A172 (cell line): ENCODE measurements at regions not wholly inside any gene's neighbourhood (a gene's known extent, or its start where the extent isn't known, plus 50 kb on each side); places are given as distances from the start of the nearest gene placed in this dataset.
"Not testable (repeated sequence)": the region's sequence is repeated elsewhere in the genome, so short reads cannot be mapped to it uniquely, and the experiment has no call there.

Source experiments
- DNase-seq: peaks from one replicate; pipeline ENCODE4 v3.0.0-alpha.2; 2015; ENCODE audit warnings: low spot score

DNA sequence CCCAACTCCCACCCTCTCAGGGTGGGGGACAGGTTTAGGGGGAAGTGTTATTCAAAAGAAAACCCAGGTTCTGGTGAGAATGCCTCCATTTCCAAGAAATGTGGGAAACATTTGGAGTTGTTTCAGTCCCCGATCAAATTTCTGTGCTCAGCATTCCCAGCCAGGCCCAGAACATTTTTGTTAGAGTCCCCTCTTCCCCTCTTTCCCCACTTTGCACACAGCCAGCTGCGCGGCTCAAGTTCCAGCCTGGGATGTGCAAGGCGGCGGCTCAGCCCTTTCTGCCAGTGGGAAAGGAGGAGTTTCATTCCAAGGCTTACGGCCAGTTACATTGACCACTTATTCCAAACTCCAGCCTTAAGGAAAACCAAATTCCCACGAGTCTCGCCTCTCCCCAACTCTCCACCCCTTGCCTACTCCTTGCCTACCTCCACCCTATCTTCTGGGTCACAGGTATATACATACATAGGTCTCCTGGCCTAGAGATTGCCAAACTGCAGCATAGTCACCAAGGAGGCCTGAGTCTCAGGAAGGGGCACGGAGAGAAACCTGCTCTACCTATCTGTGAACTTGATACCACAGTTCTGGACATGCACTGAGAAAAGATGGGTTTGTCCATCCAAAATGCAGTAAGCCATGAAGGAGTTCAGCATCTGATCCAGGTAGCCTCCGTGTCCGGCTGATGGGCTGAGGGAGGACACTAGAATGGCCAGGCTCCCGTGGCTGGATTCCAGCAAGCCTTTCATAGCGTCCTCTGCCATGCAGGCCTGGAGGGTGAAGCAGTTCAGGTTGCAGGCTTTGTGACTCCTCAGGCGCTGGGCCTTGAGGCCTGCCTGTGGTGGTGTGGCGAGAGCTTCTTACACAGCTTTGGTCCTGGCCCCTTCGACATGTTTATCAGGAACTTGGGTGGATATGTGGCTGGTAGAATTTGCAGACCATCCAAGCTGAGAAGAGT is 154.5 kb downstream of the ZFP36L2 start:
- DNase-seq: no peak

DNA sequence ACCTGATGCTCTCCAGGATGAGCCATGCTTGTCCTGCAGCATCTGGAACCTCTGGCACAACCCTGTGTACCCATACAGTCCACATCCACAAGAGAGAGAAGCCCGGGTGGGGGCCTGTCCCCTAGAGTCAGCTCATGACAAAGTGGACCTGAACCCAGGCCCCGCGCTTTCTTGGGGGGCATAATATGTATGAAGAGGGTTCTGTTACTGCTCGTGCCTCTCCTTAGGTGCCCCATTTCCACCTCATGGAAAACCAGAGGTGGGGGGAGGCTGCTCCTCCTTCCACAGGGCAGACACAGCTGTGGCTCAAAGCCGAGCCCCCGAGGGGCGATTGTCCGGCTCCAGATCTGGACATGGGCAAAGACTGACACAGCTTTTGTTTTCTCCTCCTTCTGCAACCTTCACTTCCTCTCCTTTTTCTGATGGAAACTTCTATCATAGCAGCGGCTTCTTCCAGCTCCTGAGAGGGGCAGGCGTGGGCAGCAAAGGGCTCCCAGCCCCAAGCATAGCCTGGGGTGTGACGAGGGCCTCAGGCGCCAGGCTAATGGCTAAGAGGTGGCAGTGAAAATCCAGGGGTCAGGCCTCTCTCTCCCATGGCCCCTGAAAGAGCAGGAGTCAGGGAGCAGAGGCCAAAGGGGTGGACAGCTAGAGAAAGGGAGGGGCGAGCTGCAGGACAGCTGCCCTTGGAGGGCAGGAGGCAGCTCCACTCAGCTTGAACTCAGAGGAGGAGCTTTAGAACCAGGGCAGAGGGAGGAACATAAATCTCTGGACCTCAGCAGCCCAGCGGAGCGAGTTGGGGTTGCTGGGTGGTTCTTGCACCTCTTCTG is 155.5 kb downstream of the ZFP36L2 start:
- no peak for DNase-seq

DNA sequence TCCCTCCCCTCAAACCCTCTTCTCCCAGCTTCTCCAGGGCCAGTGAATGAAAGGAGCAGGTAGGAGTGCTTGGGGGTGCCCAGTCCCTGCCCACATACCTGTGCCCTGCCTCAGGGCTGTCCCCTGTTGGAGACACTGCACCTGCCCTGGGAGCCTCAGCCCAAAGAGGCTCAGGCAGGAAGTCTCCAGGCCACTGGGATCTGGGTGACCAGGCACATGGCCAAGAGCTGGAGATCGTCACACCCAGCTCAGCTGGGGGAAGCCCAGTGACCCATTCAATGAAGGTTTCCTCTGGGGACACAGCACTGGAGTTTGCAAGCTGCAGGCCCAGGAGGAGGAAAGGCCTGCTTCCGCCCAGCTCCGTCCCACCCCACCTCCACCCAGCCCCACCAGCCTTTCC is 156.4 kb downstream of the ZFP36L2 start:
- peak; percentile 70 for DNase-seq

DNA sequence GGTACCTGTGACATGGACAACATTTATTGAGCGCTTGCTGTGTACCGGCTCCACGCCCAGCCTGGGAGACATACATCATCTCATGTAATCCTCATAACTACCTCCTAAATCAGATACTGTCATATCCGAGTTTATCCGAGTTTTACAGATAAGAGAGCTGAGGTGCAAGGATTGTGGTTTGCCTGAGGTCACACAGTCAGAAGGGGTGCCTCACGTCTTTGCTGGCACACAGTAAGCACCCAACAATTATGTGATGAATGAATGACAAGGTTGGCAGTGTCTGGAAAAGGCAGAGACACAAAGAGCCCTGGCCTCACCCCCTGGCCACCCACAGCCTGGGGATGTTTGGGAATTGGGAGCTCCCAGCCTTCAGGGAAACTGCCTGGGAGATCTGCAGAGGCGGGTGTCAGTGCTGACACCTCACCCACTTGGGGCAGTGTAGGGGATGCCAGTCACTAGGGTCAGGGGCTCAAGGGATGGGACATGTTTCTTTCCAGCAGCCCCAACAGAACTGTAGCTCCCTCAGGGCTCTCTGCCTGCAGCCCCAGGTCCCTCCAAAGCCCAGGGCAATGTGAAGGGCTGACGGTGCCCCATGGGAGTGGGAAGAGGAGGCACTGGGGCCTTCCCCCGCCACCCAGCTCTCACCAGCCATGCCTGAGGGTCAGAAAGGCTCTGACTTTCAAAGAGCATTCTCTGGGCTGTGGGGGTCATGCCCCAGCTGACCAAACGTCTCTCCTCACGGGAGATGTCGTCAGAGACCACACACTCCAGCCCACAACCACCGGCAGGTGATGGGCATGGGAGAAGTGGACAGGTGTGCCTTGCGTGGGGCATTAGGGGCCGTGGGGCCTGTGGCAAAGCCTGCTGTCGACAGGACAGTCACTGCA is 157.5 kb downstream of the ZFP36L2 start:
- peak; percentile 64 for DNase-seq

DNA sequence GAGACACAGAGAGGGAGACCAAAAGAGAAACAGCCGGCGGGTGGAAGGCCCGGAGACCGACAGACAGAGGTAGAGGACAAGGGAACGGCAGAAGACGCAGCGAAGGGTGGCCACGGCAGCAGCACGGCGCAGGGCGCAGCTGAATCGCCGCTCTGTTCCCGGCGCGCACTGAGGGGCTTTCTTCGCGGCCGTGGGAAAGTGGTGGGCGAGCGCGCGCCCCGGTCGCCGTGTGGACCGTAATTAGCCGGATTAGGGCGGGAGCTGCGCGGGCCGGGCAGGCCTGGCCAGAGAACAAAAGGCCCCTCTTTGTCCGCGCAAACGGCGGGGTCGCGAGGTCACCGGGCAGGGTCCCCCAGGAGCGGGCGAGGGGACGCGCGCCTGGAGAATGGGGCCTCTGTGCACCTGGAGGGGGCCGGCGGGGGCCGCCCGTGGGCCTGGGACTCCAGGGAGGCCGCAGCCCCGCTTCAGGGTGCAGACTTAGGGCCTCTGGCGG is 158.3 kb downstream of the ZFP36L2 start:
- no peak for DNase-seq

DNA sequence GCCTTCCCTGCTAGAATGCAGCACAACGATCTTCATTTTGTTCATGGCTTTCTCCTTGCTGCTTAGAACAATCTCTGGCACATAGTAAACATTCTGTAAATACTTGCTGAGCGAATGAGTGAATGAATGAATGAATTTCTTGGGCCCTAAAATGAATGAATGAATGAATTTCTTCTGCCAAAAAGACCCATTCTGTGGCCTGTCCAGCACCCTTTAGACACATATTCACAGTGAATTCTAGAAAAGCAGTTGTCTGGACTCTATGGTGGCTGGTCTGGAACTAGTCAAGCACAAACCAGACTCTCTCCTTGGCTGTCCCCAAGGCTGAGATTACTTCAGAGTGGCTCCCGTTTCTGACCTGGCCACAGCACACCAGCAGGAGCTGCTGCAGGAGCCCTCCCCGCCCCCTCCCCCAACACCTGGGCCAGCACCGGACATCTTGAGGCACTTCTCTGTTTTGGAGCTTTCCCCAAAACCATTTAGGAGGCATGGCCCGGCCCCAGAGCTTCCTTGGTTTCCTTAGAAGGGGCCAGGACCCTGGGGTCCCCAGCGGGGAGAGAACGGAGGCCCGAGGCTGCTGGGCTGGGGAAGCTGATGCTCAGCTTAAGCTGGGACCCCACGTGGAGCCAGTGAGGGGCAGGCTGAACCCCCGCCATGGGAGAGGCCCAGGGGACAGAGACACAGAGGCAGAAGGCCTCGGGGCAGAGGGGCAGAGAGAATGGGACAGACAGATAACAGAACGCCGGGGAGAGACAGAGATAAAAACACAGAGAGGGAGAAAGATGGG is 159.0 kb downstream of the ZFP36L2 start:
- no peak for DNase-seq

DNA sequence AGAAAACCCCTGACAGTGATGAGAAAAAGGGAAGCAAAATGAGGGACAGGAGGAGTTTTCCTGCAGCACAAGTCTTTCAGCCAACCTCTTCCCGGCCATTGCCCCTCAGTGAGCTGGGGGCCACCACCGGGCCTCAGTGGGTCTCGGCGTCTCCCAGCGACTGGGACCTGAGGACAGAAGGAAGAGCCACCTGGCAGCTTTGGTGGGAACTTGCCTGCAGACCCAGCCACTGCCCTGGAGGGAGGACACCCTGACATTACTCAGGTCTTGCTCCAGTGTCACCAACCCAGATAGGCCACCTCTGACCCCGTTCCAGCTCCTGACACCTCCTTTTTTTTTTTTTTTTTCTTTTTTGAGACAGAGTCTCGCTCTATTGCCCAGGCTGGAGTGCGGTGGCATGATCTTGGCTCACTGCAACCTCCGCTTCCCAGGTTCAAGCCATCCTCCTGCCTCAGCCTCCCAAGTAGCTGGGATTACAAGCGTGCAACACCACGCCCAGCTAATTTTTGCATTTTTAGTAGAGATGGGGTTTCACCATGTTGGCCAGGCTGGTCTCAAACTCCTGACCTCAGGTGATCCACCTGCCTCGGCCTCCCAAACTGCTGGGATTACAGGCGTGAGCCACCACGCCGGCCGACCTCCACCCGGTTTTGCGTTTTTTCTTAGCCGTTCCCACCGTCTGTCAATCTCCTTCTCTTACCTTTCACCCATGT is 159.7 kb downstream of the ZFP36L2 start:
- DNase-seq: not testable (repeated sequence)

DNA sequence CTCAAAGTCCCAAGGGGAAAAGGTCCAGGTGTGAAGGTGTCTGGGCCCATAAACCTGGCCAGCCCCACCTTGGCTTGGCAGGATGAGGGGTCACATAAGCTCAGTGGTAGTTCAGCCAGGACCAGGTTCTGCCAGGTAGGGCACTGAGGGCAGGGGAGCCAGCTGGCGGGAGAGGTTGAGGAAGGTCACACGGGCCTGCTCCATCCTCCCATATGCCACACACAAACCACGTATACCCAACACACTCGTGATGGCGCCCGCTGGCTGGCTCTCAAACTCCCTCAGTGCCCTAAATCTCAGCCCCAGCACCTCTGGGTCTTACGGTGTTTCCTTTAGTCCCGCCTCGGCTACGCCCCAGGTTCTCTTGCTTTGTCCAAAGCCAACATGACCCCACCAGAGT is 160.5 kb downstream of the ZFP36L2 start:
- no peak for DNase-seq

DNA sequence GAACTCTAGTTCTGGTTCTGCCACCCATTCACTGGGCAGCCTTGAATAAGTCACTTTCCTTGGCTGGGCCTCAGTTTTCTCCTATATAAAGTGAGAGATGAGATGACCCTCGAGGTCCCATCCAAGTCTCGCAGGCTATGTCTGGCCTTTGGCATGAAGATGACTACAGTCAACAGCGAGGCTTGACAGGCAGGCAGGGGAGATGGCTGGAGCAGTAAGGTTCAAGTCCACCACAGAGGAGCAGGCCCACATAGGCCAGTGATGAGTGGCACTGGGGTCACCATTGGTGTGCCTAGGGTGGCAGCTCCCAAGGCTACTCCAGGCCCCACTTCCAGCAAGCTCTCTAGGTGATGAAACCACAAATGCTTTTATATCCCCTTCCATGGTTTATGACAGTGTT is 161.4 kb downstream of the ZFP36L2 start:
- no peak for DNase-seq

DNA sequence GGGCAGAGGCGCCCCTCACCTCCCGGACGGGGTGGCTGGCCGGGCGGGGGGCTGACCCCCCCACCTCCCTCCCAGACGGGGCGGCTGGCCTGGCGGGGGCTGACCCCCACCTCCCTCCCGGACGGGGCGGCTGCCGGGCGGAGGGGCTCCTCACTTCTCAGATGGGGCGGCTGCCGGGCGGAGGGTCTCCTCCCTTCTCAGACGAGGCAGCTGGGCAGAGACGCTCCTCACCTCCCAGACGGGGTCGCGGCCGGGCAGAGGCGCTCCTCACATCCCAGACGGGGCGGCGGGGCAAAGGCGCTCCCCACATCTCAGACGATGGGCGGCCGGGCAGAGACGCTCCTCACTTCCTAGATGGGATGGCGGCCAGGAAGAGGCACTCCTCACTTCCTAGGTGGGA is 163.3 kb downstream of the ZFP36L2 start:
- DNase-seq: not testable (repeated sequence)

DNA sequence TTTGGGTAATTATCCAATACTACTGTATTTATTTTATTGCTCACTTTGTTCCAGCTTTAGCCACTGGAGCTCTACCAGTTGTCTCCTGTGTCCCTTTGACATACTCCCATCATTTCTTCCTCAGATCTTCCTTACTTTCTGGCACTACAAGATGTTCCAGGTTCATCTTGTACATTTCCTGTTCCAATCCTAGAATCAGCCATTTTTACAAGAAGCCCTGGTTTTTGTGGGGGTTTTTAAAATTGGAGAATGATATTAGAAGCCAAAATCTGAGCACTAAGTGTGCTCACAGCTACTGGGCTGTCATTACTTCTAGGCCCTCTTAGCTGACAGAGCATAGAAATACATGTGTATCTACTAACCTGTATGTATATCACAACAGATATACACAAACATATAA is 164.3 kb downstream of the ZFP36L2 start:
- DNase-seq: no peak

DNA sequence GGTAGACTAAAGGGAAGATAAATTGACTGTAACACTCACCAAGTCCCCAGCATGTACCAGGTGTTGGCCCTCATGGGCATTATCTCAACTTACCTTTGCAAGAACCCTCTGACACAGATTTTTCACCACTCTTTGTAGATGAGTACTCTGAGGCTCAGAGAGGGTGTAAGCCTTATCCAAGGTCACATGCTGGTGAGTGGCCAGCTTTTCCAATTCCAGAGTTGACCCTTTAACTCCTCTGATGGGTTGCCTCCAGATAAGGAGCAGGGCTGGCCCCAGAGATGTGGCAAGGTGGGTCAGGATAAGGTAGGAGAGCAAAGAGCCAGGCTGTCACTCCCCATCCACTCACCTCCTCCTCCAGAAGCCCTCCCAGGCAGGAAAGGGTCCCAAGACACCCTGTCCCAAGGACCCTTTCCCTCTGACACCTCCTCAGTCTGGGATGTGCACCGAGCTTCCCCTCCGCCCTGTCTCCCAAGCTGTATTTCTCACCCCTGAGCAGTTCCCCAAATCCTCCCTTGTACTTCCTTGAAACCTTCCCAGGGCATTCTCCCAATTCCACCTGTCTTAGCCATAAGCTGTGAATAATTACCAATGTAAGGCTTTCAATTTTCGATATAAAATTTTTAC is 165.9 kb downstream of the ZFP36L2 start:
- no peak for DNase-seq

DNA sequence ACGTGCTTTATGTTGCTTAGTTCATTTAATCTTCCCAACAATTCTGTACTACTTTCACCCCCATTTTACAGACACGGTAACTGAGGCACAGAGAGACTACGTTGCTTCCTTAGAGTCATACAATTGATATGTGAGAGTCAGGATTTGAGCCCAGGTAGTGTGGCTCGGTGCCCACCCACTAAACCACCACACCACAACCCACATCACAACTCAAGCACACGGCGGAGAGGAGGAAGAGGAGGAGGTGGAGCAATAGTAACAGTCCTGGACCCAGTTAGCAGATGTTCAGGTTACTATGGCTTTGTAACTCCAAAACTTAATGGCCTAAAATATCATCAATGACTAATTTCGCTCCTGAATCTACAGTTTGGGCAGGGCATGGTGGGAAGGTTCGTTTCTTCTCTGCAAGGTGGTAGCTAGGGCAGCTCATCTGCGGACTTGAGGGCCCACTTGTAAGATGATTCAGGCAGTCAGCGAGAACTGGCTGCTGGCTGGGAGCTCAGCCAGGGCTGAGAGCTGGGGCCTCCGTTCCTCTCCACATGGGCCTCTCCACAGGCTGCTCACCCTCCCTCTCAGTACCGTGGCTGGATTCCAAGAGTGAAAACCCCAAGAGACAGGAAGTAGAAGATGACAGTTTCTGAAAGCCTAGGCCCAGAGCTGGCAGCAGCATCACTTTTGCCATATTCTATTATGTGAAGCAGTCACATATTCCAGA is 167.1 kb downstream of the ZFP36L2 start:
- peak; percentile 97 for DNase-seq

DNA sequence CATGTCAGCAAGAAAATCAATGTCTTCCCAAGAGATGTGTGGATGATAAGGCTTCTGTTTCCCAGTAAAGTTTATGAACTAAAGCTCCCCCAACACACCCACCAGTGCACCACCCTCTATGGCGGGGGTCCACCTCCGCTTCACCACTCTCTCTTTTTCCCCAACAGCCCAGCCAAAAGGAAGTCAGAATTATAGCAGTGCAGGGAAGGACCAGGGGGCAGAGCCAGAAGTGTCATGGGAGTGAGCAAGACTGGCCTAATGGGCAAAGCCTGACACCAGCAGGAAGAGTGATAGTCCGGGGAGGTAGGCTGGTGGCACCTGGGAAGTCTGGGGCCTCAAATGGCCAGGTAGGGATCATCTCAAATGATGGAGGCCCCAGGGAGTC is 167.7 kb downstream of the ZFP36L2 start:
- DNase-seq: no peak

DNA sequence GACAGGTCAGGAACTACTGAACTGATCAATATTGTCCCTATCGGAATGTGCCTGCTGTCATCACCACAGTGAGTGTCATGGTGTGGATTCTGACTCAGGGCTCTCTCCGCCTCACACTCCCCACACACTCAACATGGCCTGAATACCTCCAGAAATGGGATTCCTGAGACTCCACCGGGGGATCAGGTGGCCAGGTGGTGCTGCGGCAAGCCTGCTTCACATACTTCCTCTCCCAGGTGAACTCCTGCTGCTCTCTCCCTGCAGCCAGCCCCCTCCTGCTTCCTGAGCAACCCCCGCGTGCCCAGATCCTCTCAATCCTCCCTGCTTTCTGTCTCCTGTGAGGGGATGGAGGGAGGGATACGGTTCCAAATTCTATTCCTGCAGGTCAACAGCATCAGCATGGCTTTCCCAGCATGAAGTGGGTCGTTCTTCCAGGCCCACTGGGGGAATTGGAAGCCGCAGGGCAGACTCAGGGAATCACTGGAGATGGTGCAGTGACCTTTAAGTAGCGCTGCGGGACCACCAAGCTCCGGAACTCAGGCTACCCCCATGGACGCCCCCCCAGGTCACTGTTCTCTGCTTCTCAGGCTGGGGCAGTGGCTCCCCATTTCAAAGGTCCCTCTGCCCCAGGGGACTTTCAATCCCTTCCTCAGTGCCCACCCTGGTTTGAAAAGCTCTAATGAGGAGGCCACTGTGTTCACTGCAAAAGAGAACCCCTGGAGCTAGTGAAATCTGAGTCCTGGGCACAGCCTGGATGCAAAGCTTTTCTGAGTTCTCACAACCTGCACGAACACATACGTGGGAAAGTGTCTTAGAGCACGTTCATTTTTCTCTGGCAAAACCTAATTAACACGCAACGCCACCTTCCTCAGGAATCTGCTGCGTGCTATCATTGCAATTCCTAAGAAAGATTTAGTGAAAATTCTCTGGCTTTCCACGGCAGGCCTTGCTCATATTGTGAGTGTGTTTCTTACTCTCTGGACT is 168.4 kb downstream of the ZFP36L2 start:
- no peak for DNase-seq

DNA sequence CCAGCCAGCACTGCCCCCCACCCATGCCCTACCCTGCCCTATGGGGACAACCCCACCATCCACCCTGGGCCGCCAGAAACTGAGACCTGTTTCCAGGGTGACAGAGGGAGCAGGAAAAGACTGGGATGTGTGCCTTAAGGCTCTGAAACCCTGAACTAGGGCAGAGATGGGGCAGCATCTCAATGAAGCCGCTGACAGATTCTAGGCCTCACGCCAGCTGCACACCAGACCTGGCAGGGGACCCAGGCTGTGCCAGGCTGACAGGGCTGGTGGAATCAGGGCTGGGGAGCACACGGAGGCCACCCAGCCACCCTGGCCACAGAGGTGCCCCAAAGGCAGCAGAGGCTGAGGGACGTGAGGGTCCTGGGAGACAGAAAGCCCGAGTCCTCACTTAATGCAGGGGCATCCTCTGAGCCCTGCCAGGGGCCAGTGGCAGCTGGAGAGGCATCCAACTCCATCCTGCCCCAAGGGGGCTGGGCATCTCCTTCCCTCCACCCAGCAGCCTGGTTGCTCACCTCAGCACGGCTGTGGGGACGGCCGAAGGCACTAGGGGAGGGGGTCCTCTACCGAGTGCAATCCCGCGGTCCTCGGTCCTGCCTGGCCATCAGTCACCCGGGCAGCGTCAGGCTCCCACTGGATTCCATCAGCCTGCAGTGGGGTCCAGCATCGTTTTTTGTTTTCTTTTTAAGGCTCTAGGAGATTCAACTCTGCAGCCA is 169.2 kb downstream of the ZFP36L2 start:
- DNase-seq: peak; percentile 34

DNA sequence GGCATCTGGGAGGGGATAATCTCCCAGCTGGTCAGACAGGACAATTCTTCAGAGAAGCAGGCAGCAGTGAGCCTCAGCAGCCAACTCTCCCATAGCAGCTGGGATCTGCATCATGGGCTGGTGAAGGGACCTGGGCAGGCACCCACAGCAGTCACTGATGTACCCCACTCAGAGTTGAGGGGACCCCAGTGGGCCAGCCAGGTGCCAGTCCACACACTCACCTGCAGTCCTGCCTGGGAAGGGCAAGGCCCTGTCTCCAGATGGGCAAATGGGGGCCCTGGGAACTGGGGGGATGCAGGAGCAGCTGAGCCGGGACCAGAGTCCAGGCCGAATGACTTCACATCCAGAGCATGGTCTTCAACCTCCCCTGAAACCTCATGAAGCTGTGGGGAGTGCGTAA is 170.4 kb downstream of the ZFP36L2 start:
- no peak for DNase-seq
